Osteocyte (in vitro differentiated cells): ENCODE measurements at regions not wholly inside any gene's neighbourhood (a gene's known extent, or its start where the extent isn't known, plus 50 kb on each side); places are given as distances from the start of the nearest gene placed in this dataset.

Source experiments
- DNase-seq: peaks from one replicate; pipeline ENCODE4 v3.0.0; 2021; ENCODE audit warnings: mixed read lengths; ENCODE audit not compliant: unreplicated experiment; ENCODE audit errors: extremely low spot score
- H3K27ac Mint-ChIP-seq: one replicate; pipeline ENCODE4 v1.8.0; 2021; ENCODE audit warnings: mild to moderate bottlenecking, mixed read lengths; ENCODE audit not compliant: unreplicated experiment
- H3K27me3 Mint-ChIP-seq: one replicate; pipeline ENCODE4 v1.8.0; 2021; ENCODE audit warnings: mixed read lengths; ENCODE audit not compliant: unreplicated experiment
- H3K36me3 Mint-ChIP-seq: one replicate; pipeline ENCODE4 v1.8.0; 2021; ENCODE audit warnings: mixed read lengths; ENCODE audit not compliant: unreplicated experiment
- H3K4me1 Mint-ChIP-seq: one replicate; pipeline ENCODE4 v1.8.0; 2021; ENCODE audit warnings: mixed read lengths; ENCODE audit not compliant: unreplicated experiment
- H3K4me3 Mint-ChIP-seq: one replicate; pipeline ENCODE4 v1.8.0; 2021; ENCODE audit warnings: mild to moderate bottlenecking, moderate library complexity, mixed read lengths; ENCODE audit not compliant: unreplicated experiment
- H3K9me3 Mint-ChIP-seq: one replicate; pipeline ENCODE4 v1.8.0; 2021; ENCODE audit warnings: mixed read lengths; ENCODE audit not compliant: unreplicated experiment
- CTCF ChIP-seq: fragments of 200-600 bp; sonication (generic); IDR thresholded peaks from 2 replicates; pipeline ENCODE4 v1.5.0; 2021; ENCODE audit warnings: antibody characterized with exemption, mild to moderate bottlenecking, moderate library complexity

- peaks cover 8% of the 10 kb centered on the region for H3K4me1 Mint-ChIP-seq
- H3K27ac Mint-ChIP-seq: no peak overlapping the region
- no peak overlapping the region for H3K4me3 Mint-ChIP-seq
- H3K9me3 Mint-ChIP-seq: peaks cover 4% of the 10 kb centered on the region
- no peak for DNase-seq
- H3K27me3 Mint-ChIP-seq: no peaks in the 10 kb centered on the region
- H3K36me3 Mint-ChIP-seq: no peaks in the 10 kb centered on the region
- TF ChIP-seq CTCF: no peak
Measured at GRCh38 chr7:92932450-92932849, 96.1 kb upstream of the CDK6 start.

- no peak overlapping the region for H3K27ac Mint-ChIP-seq
- no peak for DNase-seq
- H3K9me3 Mint-ChIP-seq: peaks cover 6% of the 10 kb centered on the region
- no peaks in the 10 kb centered on the region for H3K36me3 Mint-ChIP-seq
- no peaks in the 10 kb centered on the region for H3K27me3 Mint-ChIP-seq
- H3K4me1 Mint-ChIP-seq: peaks cover 22% of the 10 kb centered on the region
- no peak overlapping the region for H3K4me3 Mint-ChIP-seq
- no peak for TF ChIP-seq CTCF
Measured at GRCh38 chr7:92930404-92930803, 94.0 kb upstream of the CDK6 start.

- H3K27ac Mint-ChIP-seq: no peak overlapping the region
- no peaks in the 10 kb centered on the region for H3K36me3 Mint-ChIP-seq
- no peak overlapping the region for H3K4me3 Mint-ChIP-seq
Measured at GRCh38 chr7:92926697-92927044, 90.3 kb upstream of the CDK6 start.

GRCh38 chr7:92925876-92926696 lies 89.7 kb upstream of the CDK6 start:
- TF ChIP-seq CTCF: no peak
- H3K9me3 Mint-ChIP-seq: peaks cover 8% of the 10 kb centered on the region
- peaks cover 14% of the 10 kb centered on the region for H3K4me1 Mint-ChIP-seq
- H3K4me3 Mint-ChIP-seq: no peak overlapping the region
- no peaks in the 10 kb centered on the region for H3K36me3 Mint-ChIP-seq
- no peaks in the 10 kb centered on the region for H3K27me3 Mint-ChIP-seq
- no peak for DNase-seq
- H3K27ac Mint-ChIP-seq: no peak overlapping the region

More at GRCh38 chr7:92926697-92927044, 90.3 kb upstream of the CDK6 start:
- peaks cover 14% of the 10 kb centered on the region for H3K4me1 Mint-ChIP-seq
- H3K9me3 Mint-ChIP-seq: peaks cover 8% of the 10 kb centered on the region
- no peak for TF ChIP-seq CTCF
- DNase-seq: no peak
- no peaks in the 10 kb centered on the region for H3K27me3 Mint-ChIP-seq

GRCh38 chr7:92924800-92925199 lies 88.4 kb upstream of the CDK6 start:
- H3K4me3 Mint-ChIP-seq: no peak overlapping the region
- H3K27me3 Mint-ChIP-seq: no peaks in the 10 kb centered on the region
- H3K9me3 Mint-ChIP-seq: peaks cover 12% of the 10 kb centered on the region
- peaks cover 14% of the 10 kb centered on the region for H3K4me1 Mint-ChIP-seq
- H3K36me3 Mint-ChIP-seq: peaks cover 4% of the 10 kb centered on the region
- TF ChIP-seq CTCF: no peak
- H3K27ac Mint-ChIP-seq: no peak overlapping the region
- DNase-seq: no peak
